HUES64 (cell line): ENCODE measurements at regions not wholly inside any gene's neighbourhood (a gene's known extent, or its start where the extent isn't known, plus 50 kb on each side); places are given as distances from the start of the nearest gene placed in this dataset.
"Not testable (repeated sequence)": the region's sequence is repeated elsewhere in the genome, so short reads cannot be mapped to it uniquely, and the experiment has no call there.

ENCODE experiments used
- H3K27ac ChIP-seq: 2 replicates; pipeline ENCODE4 v1.7.0; 2013; ENCODE audit warnings: low read depth, low read length, inconsistent platforms
- H3K27me3 ChIP-seq: 2 replicates; pipeline ENCODE4 v1.6.1; 2013; ENCODE audit warnings: mild to moderate bottlenecking, low read length; ENCODE audit not compliant: insufficient read depth
- H3K36me3 ChIP-seq: 2 replicates; pipeline ENCODE4 v1.6.1; 2013; ENCODE audit warnings: mild to moderate bottlenecking, low read length; ENCODE audit not compliant: insufficient read depth
- H3K4me1 ChIP-seq: 2 replicates; pipeline ENCODE4 v1.6.1; 2013; ENCODE audit warnings: mild to moderate bottlenecking, low read length, moderate library complexity; ENCODE audit not compliant: insufficient read depth
- H3K4me3 ChIP-seq: 2 replicates; pipeline ENCODE4 v1.5.1; 2013; ENCODE audit warnings: mild to moderate bottlenecking, low read length, moderate library complexity
- H3K9ac ChIP-seq: 2 replicates; pipeline ENCODE4 v1.6.1; 2013; ENCODE audit warnings: mild to moderate bottlenecking, low read depth, low read length
- H3K9me3 ChIP-seq: 2 replicates; pipeline ENCODE4 v1.6.1; 2013; ENCODE audit warnings: low read depth, low read length; ENCODE audit not compliant: insufficient read depth
- WGBS: fragments of 150-250, 120-280 bp; methylation state at CpG from one replicate; pipeline ENCODE4 v1.1.7; 2013; ENCODE audit warnings: missing lambda C conversion rate; 5-methylcytosine and 5-hydroxymethylcytosine counted together

DNA sequence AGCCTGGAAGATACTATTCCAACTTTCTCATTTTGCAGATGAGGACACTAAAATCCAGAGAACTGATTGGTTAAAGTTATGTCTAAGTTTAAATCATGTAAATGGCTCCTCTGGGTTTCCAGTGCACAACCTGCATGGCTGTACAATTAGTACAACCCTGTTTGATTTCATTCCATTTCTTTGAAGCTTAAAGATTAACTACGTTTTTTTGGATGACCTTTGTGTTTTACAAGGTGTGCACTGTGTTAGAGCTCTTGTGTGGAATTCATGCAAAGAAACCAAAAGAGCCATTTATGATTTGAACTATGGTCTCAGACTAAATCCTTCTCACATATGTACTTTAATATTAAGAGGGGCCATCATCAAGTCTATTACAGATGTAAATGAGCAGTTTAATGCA, 149.5 kb downstream of the TMEM168 start:
- H3K4me1 ChIP-seq: no peaks in the 10 kb centered on the region
- no peaks in the 10 kb centered on the region for H3K27me3 ChIP-seq
- H3K27ac ChIP-seq: no peak overlapping the region
- no peak overlapping the region for H3K4me3 ChIP-seq
- H3K9ac ChIP-seq: no peak overlapping the region
- H3K9me3 ChIP-seq: no peaks in the 10 kb centered on the region
- H3K36me3 ChIP-seq: no peaks in the 10 kb centered on the region
- 82% methylated on average over 1 of the region's 1 CpG for WGBS

DNA sequence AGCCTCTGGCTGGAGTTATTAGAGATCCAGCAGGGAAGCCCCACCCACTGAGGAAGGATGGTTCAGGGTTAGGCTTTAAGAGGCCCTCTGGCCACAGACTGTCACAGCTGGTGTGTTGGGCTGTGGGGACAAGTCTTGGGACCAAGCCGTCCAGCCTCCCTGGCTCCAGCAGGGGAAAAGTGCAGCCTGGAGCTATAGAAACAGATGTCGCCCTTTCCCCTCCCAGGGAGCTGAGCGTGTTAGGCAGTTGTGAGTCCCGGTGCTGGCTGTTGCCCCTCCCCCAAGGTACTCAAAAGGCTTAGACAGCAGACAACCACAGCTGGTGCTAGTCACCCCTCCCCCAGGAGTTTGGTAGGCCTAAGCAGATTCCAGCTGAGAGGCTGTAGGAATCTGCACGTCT, 143.4 kb downstream of the TMEM168 start:
- no peaks in the 10 kb centered on the region for H3K36me3 ChIP-seq
- 34% methylated on average over 5 of the region's 5 CpGs for WGBS
- H3K9ac ChIP-seq: 0 out of 2 replicates have a peak overlapping the region, but pooled peaks have one; percentile 19
- no peaks in the 10 kb centered on the region; the same call in 1 of the 2 replicates for H3K9me3 ChIP-seq
- H3K4me3 ChIP-seq: no peak overlapping the region
- H3K27me3 ChIP-seq: no peaks in the 10 kb centered on the region
- H3K27ac ChIP-seq: no peak overlapping the region
- H3K4me1 ChIP-seq: no peaks in the 10 kb centered on the region; the same call in 1 of the 2 replicates

DNA sequence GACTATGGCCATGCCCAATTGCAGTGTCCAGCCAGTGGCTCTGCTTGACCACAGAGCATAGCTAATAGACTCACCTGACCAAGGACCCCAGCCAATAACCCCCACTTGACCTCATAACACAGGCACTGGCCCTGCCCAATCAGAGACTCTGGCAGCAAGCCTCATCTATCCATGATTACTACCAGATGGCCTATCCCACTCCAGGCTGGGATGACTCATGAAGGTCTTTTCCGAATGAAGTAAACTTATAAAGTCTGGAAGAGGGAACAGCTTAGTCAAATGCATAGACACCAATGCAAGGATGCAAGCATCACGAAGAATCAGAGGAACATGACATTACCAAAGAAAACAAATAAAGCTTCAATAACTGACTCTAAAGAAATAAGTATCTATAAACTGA, 141.4 kb downstream of the TMEM168 start:
- no peaks in the 10 kb centered on the region; the same call in 1 of the 2 replicates for H3K4me1 ChIP-seq
- H3K36me3 ChIP-seq: no peaks in the 10 kb centered on the region
- H3K4me3 ChIP-seq: no peak overlapping the region
- no peaks in the 10 kb centered on the region for H3K27me3 ChIP-seq
- no peaks in the 10 kb centered on the region; the same call in 1 of the 2 replicates for H3K9me3 ChIP-seq
- no peak overlapping the region for H3K9ac ChIP-seq
- WGBS: 82% methylated on average over 2 of the region's 2 CpGs
- H3K27ac ChIP-seq: no peak overlapping the region

DNA sequence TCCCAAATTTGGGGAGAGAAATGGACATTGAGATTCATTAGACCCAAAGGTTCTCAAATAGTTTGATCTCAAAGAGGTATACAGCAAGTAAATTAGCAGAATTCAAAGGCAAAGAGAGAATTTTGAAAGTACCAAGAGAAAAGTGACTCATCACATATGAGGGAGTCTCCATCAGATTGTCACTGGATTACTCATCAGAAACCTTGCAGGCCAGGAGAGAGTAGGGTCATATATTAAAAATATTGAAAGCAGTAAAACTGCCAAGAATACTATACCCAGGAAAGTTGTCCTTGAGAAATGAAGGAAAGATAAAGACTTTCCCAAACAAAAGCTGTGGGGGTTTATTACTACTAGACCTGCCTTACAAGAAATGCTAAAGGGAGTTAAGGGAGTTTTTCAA, 140.6 kb downstream of the TMEM168 start:
- no peaks in the 10 kb centered on the region for H3K36me3 ChIP-seq
- H3K27ac ChIP-seq: no peak overlapping the region

DNA sequence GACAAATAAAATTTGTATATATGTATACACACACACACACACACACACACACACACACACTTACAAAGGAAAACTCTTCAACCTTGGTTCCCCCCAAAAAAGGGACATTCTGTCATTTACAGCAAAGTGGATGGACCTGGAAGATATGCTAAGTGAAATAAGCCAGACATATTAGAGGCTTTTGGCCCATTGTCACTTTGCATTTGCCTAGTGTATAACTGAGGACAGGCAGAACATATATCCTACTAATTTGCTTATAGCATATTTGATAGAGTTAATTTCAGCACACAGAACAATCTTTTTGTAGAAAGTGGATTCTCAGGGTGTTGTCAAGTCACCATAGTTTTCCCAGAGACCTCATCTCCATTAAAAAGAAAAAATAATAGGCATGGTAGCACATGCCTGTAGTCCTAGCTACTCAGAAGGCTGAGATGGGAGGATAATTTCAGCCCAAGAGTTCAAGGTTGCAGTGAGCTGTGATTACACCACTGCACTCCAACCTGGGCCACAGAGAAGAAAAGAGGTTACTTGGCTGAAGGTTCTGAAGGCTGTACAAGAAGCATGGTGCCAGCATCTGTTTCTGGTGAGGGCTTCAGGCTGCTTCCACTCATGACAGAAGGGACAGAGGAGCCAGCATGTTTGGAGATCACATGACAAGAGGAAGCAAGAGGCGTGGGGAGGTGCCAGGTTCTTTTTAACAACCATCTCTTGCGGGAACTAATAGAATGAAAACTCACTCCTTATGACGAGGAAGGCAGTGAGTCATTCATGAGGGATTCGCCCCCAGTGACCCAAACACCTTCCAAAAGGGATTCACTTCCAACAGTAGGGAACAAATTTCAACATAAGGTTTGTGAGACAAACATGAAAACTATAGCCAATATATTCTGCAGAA, 135.6 kb downstream of the TMEM168 start:
- H3K9ac ChIP-seq: no peak overlapping the region
- H3K27me3 ChIP-seq: no peaks in the 10 kb centered on the region
- H3K4me1 ChIP-seq: no peaks in the 10 kb centered on the region
- H3K9me3 ChIP-seq: no peaks in the 10 kb centered on the region; the same call in 1 of the 2 replicates
- no peak overlapping the region for H3K27ac ChIP-seq
- no peak overlapping the region for H3K4me3 ChIP-seq
- WGBS: 86% methylated on average over 4 of the region's 4 CpGs
- no peaks in the 10 kb centered on the region for H3K36me3 ChIP-seq

More for the DNA sequence above, 140.6 kb downstream of the TMEM168 start:
- no peaks in the 10 kb centered on the region; the same call in 1 of the 2 replicates for H3K4me1 ChIP-seq
- H3K27me3 ChIP-seq: no peaks in the 10 kb centered on the region
- no peaks in the 10 kb centered on the region; the same call in 1 of the 2 replicates for H3K9me3 ChIP-seq
- no peak overlapping the region for H3K4me3 ChIP-seq
- no peak overlapping the region for H3K9ac ChIP-seq

DNA sequence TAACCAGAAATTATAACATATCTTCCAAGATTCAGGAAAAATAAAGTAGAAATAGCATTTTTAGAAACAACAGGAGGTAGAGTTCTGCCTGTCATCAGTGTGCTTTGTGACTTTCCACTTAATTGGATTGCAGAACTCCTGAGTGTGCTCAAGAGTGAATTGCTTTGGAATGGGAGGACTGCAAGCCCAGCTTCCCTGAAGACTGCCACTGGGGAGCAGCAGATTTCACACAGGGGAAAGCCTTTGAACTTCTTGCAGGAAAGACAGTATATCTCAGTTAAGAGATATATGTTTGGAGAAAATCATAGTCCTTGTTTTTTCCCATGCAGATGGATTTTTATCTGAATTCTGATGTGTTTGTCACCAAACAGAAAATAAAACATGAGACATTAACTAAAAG, 124.5 kb downstream of the TMEM168 start:
- no peak overlapping the region for H3K9ac ChIP-seq
- no peaks in the 10 kb centered on the region for H3K36me3 ChIP-seq
- H3K9me3 ChIP-seq: no peaks in the 10 kb centered on the region
- no peak overlapping the region for H3K4me3 ChIP-seq
- H3K4me1 ChIP-seq: no peaks in the 10 kb centered on the region
- H3K27me3 ChIP-seq: no peaks in the 10 kb centered on the region
- no peak overlapping the region for H3K27ac ChIP-seq

DNA sequence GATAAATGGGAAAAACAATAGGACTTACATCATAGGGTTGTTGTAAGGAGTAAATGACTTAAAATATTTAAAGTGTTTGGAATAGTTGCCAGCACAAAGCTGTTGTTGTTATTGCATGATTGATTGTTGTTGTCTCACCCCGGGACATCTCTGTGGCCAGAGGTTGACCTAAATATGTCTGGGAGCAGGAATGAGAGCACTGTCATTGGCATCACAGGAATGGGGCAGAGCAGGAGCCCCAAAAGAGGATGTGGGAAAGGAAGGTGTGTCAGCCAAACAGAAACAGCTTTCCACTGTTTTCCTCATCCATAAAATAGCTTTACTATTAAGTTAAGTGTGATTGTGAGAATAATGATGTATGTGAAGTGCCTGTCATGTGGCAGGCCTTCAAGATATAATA, 121.6 kb downstream of the TMEM168 start:
- Histone ChIP-seq H3K4me1 (no peaks in the 10 kb centered on the region), H3K36me3 (no peaks in the 10 kb centered on the region), H3K9ac (no peak overlapping the region), H3K4me3 (no peak overlapping the region), H3K9me3 (no peaks in the 10 kb centered on the region), H3K27me3 (no peaks in the 10 kb centered on the region), H3K27ac (no peak overlapping the region)
- 78% methylated on average over 1 of the region's 1 CpG for whole genome bisulfite sequencing

DNA sequence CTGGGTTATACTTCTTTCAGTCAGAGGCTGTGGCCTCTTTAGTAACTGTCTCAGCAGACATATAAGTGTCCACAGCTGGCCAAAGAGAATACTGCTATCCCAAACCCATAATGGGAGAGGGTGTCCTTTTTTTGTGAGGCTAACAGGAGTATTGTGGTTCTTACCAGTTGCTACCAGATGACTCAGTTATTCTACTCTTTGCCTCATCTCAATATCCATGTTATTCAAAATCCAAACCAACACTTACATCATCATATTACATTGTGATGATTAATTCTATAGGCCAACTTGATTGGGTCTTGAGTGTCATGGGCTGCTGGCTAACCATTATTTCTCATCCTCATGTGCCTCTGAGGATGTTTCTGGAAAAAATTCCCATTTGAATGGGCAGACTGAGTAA, 120.9 kb downstream of the TMEM168 start:
- no peak overlapping the region for H3K27ac ChIP-seq
- no peaks in the 10 kb centered on the region for H3K9me3 ChIP-seq
- no peak overlapping the region for H3K4me3 ChIP-seq
- H3K4me1 ChIP-seq: peaks cover 5% of the 10 kb centered on the region; the same call in 1 of the 2 replicates
- H3K9ac ChIP-seq: no peak overlapping the region
- H3K36me3 ChIP-seq: no peaks in the 10 kb centered on the region
- no peaks in the 10 kb centered on the region for H3K27me3 ChIP-seq

DNA sequence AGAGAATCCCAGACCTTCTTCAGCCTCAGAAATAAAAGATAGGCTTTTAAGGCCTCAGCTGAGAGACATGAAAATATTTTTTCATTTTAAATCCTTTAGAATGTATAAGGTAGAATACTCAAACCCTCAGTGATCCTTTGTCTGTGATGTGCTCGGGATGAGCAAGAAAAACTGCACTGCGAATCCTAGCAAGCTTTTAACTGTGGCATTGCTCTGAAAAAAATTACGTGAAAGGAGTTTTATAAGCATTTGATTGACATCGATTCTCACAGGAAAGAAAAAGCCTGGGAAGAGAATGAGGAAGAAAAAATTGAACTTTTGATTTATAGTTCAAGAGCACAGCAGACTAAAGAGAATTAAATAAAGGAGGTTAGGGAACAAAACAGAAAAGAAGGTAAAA, 120.0 kb downstream of the TMEM168 start:
- no peaks in the 10 kb centered on the region for H3K9me3 ChIP-seq
- H3K27me3 ChIP-seq: no peaks in the 10 kb centered on the region
- 94% methylated on average over 4 of the region's 4 CpGs for WGBS
- H3K4me1 ChIP-seq: peaks cover 13% of the 10 kb centered on the region
- H3K9ac ChIP-seq: no peak overlapping the region
- no peak overlapping the region for H3K4me3 ChIP-seq
- no peak overlapping the region for H3K27ac ChIP-seq
- H3K36me3 ChIP-seq: no peaks in the 10 kb centered on the region

DNA sequence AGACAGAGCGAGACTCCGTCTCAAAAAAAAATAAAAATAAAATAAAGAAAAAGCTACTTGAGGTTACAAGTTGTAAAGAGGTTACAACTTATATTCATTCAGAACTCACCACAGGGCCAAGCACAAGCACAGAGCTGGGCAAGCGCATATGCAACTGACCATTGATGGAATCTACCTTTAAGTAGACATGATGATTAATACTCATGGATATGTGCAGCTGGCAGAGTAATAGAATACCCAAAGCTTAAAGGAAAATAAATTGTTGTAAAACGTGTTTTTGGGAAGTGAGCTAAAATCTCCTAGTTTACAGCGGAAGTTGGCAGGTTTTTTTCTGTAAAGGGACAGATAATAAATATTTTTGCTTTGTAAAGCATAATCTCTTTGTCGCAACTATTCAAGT, 111.6 kb downstream of the TMEM168 start:
- WGBS: 94% methylated on average over 4 of the region's 6 CpGs
- Histone ChIP-seq H3K9ac (no peak overlapping the region), H3K4me1 (peaks cover 37% of the 10 kb centered on the region), H3K36me3 (no peaks in the 10 kb centered on the region), H3K27ac (no peak overlapping the region), H3K27me3 (no peaks in the 10 kb centered on the region), H3K9me3 (no peaks in the 10 kb centered on the region), H3K4me3 (no peak overlapping the region)

DNA sequence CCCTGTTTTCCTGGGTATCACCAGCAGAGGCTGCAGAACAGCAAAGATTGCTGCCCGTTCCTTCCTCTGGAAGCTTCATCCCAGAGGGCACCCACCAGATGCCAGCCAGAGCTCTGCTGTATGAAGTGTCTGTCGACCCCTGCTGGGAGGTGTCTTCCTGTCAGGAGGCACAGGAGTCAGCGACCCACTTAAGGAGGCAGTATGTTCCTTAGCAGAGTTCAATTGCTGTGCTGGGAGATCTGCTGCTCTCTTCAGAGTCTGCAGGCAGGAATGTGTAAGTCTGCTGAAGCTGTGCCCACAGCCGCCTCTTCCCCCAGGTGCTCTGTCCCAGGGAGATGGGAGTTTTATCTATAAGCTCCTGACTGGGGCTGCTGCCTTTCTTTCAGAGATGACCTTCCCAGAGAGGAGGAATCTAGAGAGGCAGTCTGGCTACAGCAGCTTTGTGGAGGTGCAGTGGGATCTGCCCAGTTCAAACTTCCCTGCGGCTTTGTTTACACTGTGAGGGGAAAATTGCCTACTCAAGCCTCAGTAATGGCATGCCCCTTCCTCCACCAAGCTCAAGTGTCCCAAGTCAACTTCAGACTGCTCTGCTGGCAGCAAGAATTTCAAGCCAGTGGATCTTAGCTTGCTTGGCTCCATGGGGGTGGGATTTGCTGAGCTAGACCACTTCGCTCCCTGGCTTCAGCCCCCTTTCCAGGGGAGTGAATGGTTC, 100.6 kb downstream of the TMEM168 start:
- H3K27ac ChIP-seq, H3K9ac ChIP-seq, H3K4me1 ChIP-seq, H3K27me3 ChIP-seq, H3K36me3 ChIP-seq, H3K9me3 ChIP-seq, H3K4me3 ChIP-seq: not testable (repeated sequence)
- 81% methylated on average over 6 of the region's 6 CpGs for WGBS
